ENCODE measurements at regions not wholly inside any gene's neighbourhood (a gene's known extent, or its start where the extent isn't known, plus 50 kb on each side); places are given as distances from the start of the nearest gene placed in this dataset.

DNA sequence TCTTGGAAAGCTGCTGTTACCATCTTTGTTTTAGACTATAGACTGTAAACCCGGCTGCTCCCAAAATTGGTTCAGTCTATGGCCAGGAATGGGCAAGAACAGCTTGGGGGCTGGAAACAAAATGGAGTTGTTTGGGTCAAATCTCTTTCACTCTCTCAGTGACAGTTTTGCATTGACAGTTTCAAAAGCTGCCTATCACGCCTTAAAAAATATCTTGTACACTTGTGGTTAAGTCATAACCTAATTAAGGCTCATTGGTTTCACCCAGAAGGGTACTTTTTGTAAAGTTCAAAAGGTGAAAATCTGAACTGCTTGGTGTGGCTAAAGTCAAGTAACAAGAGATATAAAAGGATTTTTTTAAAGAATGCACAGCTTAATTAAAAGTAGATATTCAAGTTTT lies 76.1 kb upstream of the PRL start:
- TF ChIP-seq GATA3 (IDR thresholded peaks at IDR 0.05; ENCODE audit: low read depth, low read length), result no peak
- TF ChIP-seq GATA2 (IDR thresholded peaks at IDR 0.05; ENCODE audit: low read depth, low read length), result no peak

All from SH-SY5Y (cell line).